ENCODE measurements at regions not wholly inside any gene's neighbourhood (a gene's known extent, or its start where the extent isn't known, plus 50 kb on each side); places are given as distances from the start of the nearest gene placed in this dataset.

- no peak for TF ChIP-seq CTCF (IDR thresholded peaks at IDR 0.05)
- DNase-seq (ENCODE audit: low spot score in 2 of 2): no peak
- no peaks in the 10 kb centered on the region for H3K36me3 ChIP-seq
- intact Hi-C loops (cut with DNase I; ENCODE audit: low total_unique reads): no loop called here
- no peak overlapping the region for H3K27ac ChIP-seq
- H3K27me3 ChIP-seq: no peaks in the 10 kb centered on the region
- no peaks in the 10 kb centered on the region for H3K4me1 ChIP-seq
- H3K9me3 ChIP-seq: no peaks in the 10 kb centered on the region
- H3K4me3 ChIP-seq: no peak overlapping the region
Measured at GRCh38 chr4:58144721-58145120, 1034.5 kb upstream of the IGFBP7 start.

- Histone ChIP-seq H3K27ac (no peak overlapping the region), H3K9me3 (no peaks in the 10 kb centered on the region), H3K27me3 (no peaks in the 10 kb centered on the region), H3K36me3 (no peaks in the 10 kb centered on the region), H3K4me1 (no peaks in the 10 kb centered on the region), H3K4me3 (no peak overlapping the region)
- no peak for DNase-seq (ENCODE audit: low spot score in 2 of 2)
- intact Hi-C loops (cut with DNase I; ENCODE audit: low total_unique reads): no loop called here
- TF ChIP-seq POLR2AphosphoS5 (IDR thresholded peaks at IDR 0.05) (no peak), POLR2A (IDR thresholded peaks at IDR 0.05) (no peak), CTCF (IDR thresholded peaks at IDR 0.05) (no peak)
Measured at GRCh38 chr4:58138786-58139668, 1028.8 kb upstream of the IGFBP7 start.

DNA sequence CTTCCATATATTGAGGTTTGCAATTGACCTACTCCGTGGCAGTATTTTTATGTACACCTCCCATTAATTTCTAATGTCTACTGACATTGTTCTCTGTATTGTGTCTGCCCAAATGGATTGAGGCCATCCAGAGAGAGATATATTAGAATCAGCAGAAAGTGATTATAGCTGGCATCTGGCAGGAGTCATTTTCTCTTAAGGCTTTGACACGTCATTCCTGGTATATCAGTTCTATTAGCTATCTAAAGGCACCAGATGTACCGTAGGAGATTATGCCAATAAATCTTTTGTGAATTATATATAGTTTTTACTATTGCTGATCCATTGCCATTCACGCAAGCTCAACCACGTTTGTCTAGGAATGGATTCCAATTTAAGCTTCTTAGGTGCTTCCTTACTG is 1026.4 kb upstream of the IGFBP7 start:
- intact Hi-C loops (cut with DNase I; ENCODE audit: low total_unique reads): no loop called here
- no peaks in the 10 kb centered on the region for H3K36me3 ChIP-seq
- TF ChIP-seq POLR2AphosphoS5 (IDR thresholded peaks at IDR 0.05): no peak
- TF ChIP-seq CTCF (IDR thresholded peaks at IDR 0.05): no peak
- TF ChIP-seq POLR2A (IDR thresholded peaks at IDR 0.05): no peak

DNA sequence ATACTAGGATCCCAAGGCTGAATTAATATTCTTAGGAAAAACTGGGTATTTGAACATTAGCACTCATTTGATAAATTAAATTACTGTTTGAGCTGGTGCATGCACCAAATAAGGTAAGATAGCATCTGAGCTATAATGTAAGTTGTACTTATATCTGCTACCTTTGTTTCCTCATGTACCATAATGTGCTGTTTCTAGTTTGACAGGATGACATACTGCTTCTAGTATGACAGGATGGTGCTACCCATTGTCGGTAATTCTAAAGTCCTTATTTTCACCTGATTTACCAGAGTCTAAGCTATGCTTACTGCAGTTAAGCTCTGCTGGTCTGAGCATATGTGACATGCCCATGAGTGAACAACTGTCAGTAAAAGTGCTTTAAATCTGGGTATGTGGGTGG is 1017.5 kb upstream of the IGFBP7 start:
- H3K9me3 ChIP-seq: no peaks in the 10 kb centered on the region
- no peaks in the 10 kb centered on the region for H3K36me3 ChIP-seq
- H3K27ac ChIP-seq: no peak overlapping the region
- H3K27me3 ChIP-seq: no peaks in the 10 kb centered on the region
- intact Hi-C loops (cut with DNase I; ENCODE audit: low total_unique reads): no loop called here
- TF ChIP-seq POLR2AphosphoS5 (IDR thresholded peaks at IDR 0.05): no peak
- no peak for TF ChIP-seq CTCF (IDR thresholded peaks at IDR 0.05)
- no peaks in the 10 kb centered on the region for H3K4me1 ChIP-seq
- DNase-seq (ENCODE audit: low spot score in 2 of 2): no peak
- no peak overlapping the region for H3K4me3 ChIP-seq

More for the DNA sequence above, 1026.4 kb upstream of the IGFBP7 start:
- no peak overlapping the region for H3K27ac ChIP-seq
- no peaks in the 10 kb centered on the region for H3K4me1 ChIP-seq
- H3K4me3 ChIP-seq: no peak overlapping the region
- H3K27me3 ChIP-seq: no peaks in the 10 kb centered on the region
- DNase-seq (ENCODE audit: low spot score in 2 of 2): no peak
- H3K9me3 ChIP-seq: no peaks in the 10 kb centered on the region

DNA sequence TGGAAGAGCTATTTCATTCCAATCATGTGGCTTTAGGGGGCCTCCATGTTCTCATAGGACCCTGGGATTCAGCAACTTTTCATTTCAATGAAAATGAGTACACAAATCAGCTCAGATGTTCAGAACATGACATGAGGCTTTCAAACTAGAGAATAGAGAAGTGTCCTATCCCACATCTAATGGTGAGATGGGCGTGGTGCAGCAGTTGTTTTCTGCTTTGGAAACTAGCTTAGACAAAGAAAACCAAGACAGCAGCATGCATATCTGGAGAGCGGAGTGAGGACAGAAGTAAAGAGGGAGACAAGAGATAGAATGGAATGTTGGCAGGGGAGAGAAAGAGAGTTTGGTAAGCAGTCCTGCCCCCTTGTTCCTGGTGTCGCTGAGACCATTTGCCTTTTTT is 1009.1 kb upstream of the IGFBP7 start:
- H3K4me1 ChIP-seq: no peaks in the 10 kb centered on the region
- H3K27ac ChIP-seq: no peak overlapping the region
- TF ChIP-seq POLR2A (IDR thresholded peaks at IDR 0.05) (no peak), POLR2AphosphoS5 (IDR thresholded peaks at IDR 0.05) (no peak), CTCF (IDR thresholded peaks at IDR 0.05) (no peak)
- H3K4me3 ChIP-seq: no peak overlapping the region
- H3K36me3 ChIP-seq: no peaks in the 10 kb centered on the region
- no peaks in the 10 kb centered on the region for H3K27me3 ChIP-seq
- DNase-seq (ENCODE audit: low spot score in 2 of 2): no peak
- H3K9me3 ChIP-seq: no peaks in the 10 kb centered on the region
- intact Hi-C loops (cut with DNase I; ENCODE audit: low total_unique reads): no loop called here
